IMR-90 (cell line): ENCODE measurements at regions not wholly inside any gene's neighbourhood (a gene's known extent, or its start where the extent isn't known, plus 50 kb on each side); places are given as distances from the start of the nearest gene placed in this dataset.
A peak's percentile ranks its signal among the peaks of the same experiment; 100 is the strongest.

Experiments used
- ATAC-seq: fragments of 200-7000 bp; cut with Tn5 transposase; 2 replicates; pipeline ENCODE4 v1.9.1; 2020; ENCODE audit warnings: low read depth, mild to moderate bottlenecking, moderate library complexity
- BruUV-seq: library from RNA; stranded (reverse); fragments of 400-500 nt; replicated peaks from 2 replicates; lab custom pipeline; 2021; lab: Mats Ljungman, UMichigan
- CTCF ChIA-PET: fragments of 300-600 bp; formaldehyde crosslinking; extraction: SDS; loops from one replicate; lab custom pipeline; 2021; ENCODE audit warnings: antibody characterized with exemption; lab: Yijun Ruan, JAX
- POLR2A ChIA-PET: fragments of 300-600 bp; sonication (Branson Sonifier 250); formaldehyde crosslinking; loops from one replicate; lab custom pipeline; 2022; ENCODE audit warnings: antibody characterized with exemption; ENCODE audit not compliant: unreplicated experiment; lab: Charles Lee
- DNase-seq: peaks from one replicate; pipeline ENCODE4 v3.0.0; 2013
- H2AFZ ChIP-seq: replicated peaks from 2 replicates; pipeline ENCODE3; 2013; ENCODE audit warnings: low read length, mild to moderate bottlenecking; ENCODE audit not compliant: poor library complexity
- H2AK5ac ChIP-seq: 2 replicates; pipeline ENCODE4 v1.6.1; 2013; ENCODE audit warnings: low read depth, low read length, inconsistent platforms
- H2AK9ac ChIP-seq: replicated peaks from 2 replicates; pipeline ENCODE3; 2013; ENCODE audit warnings: mild to moderate bottlenecking, low read depth, low read length, moderate library complexity; ENCODE audit not compliant: poor library complexity
- H2BK120ac ChIP-seq: 2 replicates; pipeline ENCODE4 v1.6.1; 2013; ENCODE audit warnings: low read depth, low read length, inconsistent platforms
- H2BK15ac ChIP-seq: 3 replicates; pipeline ENCODE4 v1.6.1; 2013; ENCODE audit warnings: low read depth, low read length, inconsistent platforms
- H2BK20ac ChIP-seq: 2 replicates; pipeline ENCODE4 v1.6.1; 2013; ENCODE audit warnings: low read depth, mild to moderate bottlenecking, inconsistent platforms, low read length, moderate library complexity
- H2BK5ac ChIP-seq: 2 replicates; pipeline ENCODE4 v1.6.1; 2013; ENCODE audit warnings: mild to moderate bottlenecking, low read depth, low read length, inconsistent platforms; ENCODE audit not compliant: poor library complexity, severe bottlenecking
- H3K14ac ChIP-seq: replicated peaks from 2 replicates; pipeline ENCODE4 v1.6.1; 2013; ENCODE audit warnings: low read depth, low read length, inconsistent platforms
- H3K18ac ChIP-seq: 2 replicates; pipeline ENCODE4 v1.6.1; 2013; ENCODE audit warnings: low read depth, low read length, control low read depth
- H3K23ac ChIP-seq: 2 replicates; pipeline ENCODE4 v1.6.1; 2013; ENCODE audit warnings: low read depth, low read length, inconsistent platforms
- H3K27ac ChIP-seq: 2 replicates; pipeline ENCODE4 v1.5.1; 2013; ENCODE audit warnings: mild to moderate bottlenecking, control low read depth, low read length; ENCODE audit not compliant: insufficient read depth
- H3K27me3 ChIP-seq: 2 replicates; pipeline ENCODE4 v1.6.1; 2013; ENCODE audit warnings: low read length; ENCODE audit not compliant: control insufficient read depth, insufficient read depth
- H3K36me3 ChIP-seq: 2 replicates; pipeline ENCODE4 v1.6.1; 2013; ENCODE audit warnings: low read length, mixed read lengths; ENCODE audit not compliant: control insufficient read depth, insufficient read depth
- H3K4ac ChIP-seq: 2 replicates; pipeline ENCODE4 v1.6.1; 2013; ENCODE audit warnings: low read depth, low read length, inconsistent platforms
- H3K4me1 ChIP-seq: 2 replicates; pipeline ENCODE4 v1.6.1; 2013; ENCODE audit warnings: low read length, mixed read lengths; ENCODE audit not compliant: control insufficient read depth, insufficient read depth
- H3K4me2 ChIP-seq: 2 replicates; pipeline ENCODE4 v1.6.1; 2013; ENCODE audit warnings: low read depth, mild to moderate bottlenecking, control low read depth, low read length, moderate library complexity
- H3K4me3 ChIP-seq: 2 replicates; pipeline ENCODE4 v1.5.1; 2013; ENCODE audit warnings: low read depth, mild to moderate bottlenecking, control low read depth, low read length, moderate library complexity; ENCODE audit not compliant: insufficient read depth
- H3K56ac ChIP-seq: 2 replicates; pipeline ENCODE4 v1.6.1; 2013; ENCODE audit warnings: low read length, inconsistent platforms; ENCODE audit not compliant: insufficient read depth; ENCODE audit errors: extremely low read depth
- H3K79me1 ChIP-seq, 2 experiments: 2 replicates each; pipeline ENCODE4 v1.6.1; 2013; ENCODE audit warnings: low read length in 2 of 2, inconsistent platforms in 1 of 2, low read depth in 1 of 2
- H3K9ac ChIP-seq: 2 replicates; pipeline ENCODE4 v1.6.1; 2013; ENCODE audit warnings: low read depth, low read length, control low read depth
- H3K9me1 ChIP-seq: 2 replicates; pipeline ENCODE4 v1.6.1; 2013; ENCODE audit warnings: low read length, inconsistent platforms; ENCODE audit not compliant: insufficient read depth
- H3K9me3 ChIP-seq: 2 replicates; pipeline ENCODE4 v1.6.1; 2013; ENCODE audit warnings: low read length; ENCODE audit not compliant: control insufficient read depth, insufficient read depth
- H4K20me1 ChIP-seq: 2 replicates; pipeline ENCODE4 v1.6.1; 2013; ENCODE audit warnings: low read length, inconsistent platforms; ENCODE audit not compliant: insufficient read depth
- H4K5ac ChIP-seq: 2 replicates; pipeline ENCODE4 v1.6.1; 2013; ENCODE audit warnings: mild to moderate bottlenecking, low read depth, low read length, control low read depth
- H4K8ac ChIP-seq, 2 experiments: 2 replicates each; pipeline ENCODE4 v1.6.1; 2013; ENCODE audit warnings: low read depth in 2 of 2, low read length in 2 of 2, control low read depth in 1 of 2, inconsistent platforms in 1 of 2
- H4K91ac ChIP-seq: 2 replicates; pipeline ENCODE4 v1.6.1; 2013; ENCODE audit warnings: low read depth, low read length, inconsistent platforms; ENCODE audit not compliant: insufficient read depth
- BHLHE40 ChIP-seq: fragments of 150-350 bp; IDR thresholded peaks from 2 replicates; pipeline ENCODE4 v1.6.1; 2016; ENCODE audit warnings: mild to moderate bottlenecking, low read depth, low read length
- CEBPB ChIP-seq: IDR thresholded peaks from 2 replicates; pipeline ENCODE4 v1.6.1; 2012; ENCODE audit warnings: low read depth, low read length, improper control_type of control experiment
- CHD1 ChIP-seq: IDR thresholded peaks from 2 replicates; pipeline ENCODE4 v1.6.1; 2012; ENCODE audit warnings: low read depth, low read length, improper control_type of control experiment
- FOS ChIP-seq: fragments of 150-350 bp; IDR thresholded peaks from 2 replicates; pipeline ENCODE4 v1.6.1; 2016; ENCODE audit warnings: low read depth, low read length
- MAFK ChIP-seq: IDR thresholded peaks from 2 replicates; pipeline ENCODE4 v1.6.1; 2012; ENCODE audit warnings: low read depth, low read length, improper control_type of control experiment
- MAZ ChIP-seq: IDR thresholded peaks from 2 replicates; pipeline ENCODE4 v1.6.1; 2012; ENCODE audit warnings: low read depth, mild to moderate bottlenecking, low read length, improper control_type of control experiment, moderate library complexity, borderline replicate concordance
- MXI1 ChIP-seq: IDR thresholded peaks from 2 replicates; pipeline ENCODE4 v1.6.1; 2012; ENCODE audit warnings: low read depth, mild to moderate bottlenecking, low read length, moderate library complexity, borderline replicate concordance
- NFE2L2 ChIP-seq: fragments of 150-350 bp; IDR thresholded peaks from 2 replicates; pipeline ENCODE4 v1.6.1; 2016; ENCODE audit warnings: low read depth, mild to moderate bottlenecking, low read length
- POLR2A ChIP-seq: IDR thresholded peaks from 2 replicates; pipeline ENCODE4 v1.6.1; 2012; ENCODE audit warnings: mild to moderate bottlenecking, low read depth, low read length
- RAD21 ChIP-seq: IDR thresholded peaks from 2 replicates; pipeline ENCODE4 v1.6.1; 2012; ENCODE audit warnings: low read length, improper control_type of control experiment
- RCOR1 ChIP-seq: IDR thresholded peaks from 2 replicates; pipeline ENCODE4 v1.6.1; 2012; ENCODE audit warnings: mild to moderate bottlenecking, low read length, improper control_type of control experiment; ENCODE audit not compliant: insufficient replicate concordance
- RFX5 ChIP-seq: IDR thresholded peaks from 2 replicates; pipeline ENCODE4 v1.8.0; 2012; ENCODE audit warnings: low read depth, mild to moderate bottlenecking, low read length, moderate library complexity
- SMC3 ChIP-seq: fragments of 150-350 bp; IDR thresholded peaks from 2 replicates; pipeline ENCODE4 v1.6.1; 2016; ENCODE audit warnings: low read depth, mild to moderate bottlenecking, antibody characterized with exemption, low read length, moderate library complexity
- USF2 ChIP-seq: fragments of 150-350 bp; IDR thresholded peaks from 2 replicates; pipeline ENCODE4 v1.6.1; 2017; ENCODE audit warnings: mild to moderate bottlenecking, antibody characterized with exemption, low read length, low read depth
- WGBS, 2 experiments: methylation state at CpG; one replicate each; pipeline versions ENCODE4 v1.1.5 to v1.1.7; 2013; ENCODE audit warnings: missing lambda C conversion rate in 2 of 2; ENCODE audit not compliant: insufficient read length in 1 of 2; ENCODE audit errors: extremely low coverage in 2 of 2; 5-methylcytosine and 5-hydroxymethylcytosine counted together
- dilution Hi-C: fragments of 300-500 bp; cut with HindIII; formaldehyde crosslinking; loops from one replicate; pipeline ENCODE4 v1.14.3; 2018; ENCODE audit warnings: low sequenced_read_pairs; ENCODE audit not compliant: unreplicated experiment
- in situ Hi-C: fragments of 300-500 bp; cut with MboI; formaldehyde crosslinking; loops from 3 replicates; pipeline ENCODE4 v1.14.3; 2019; ENCODE audit warnings: low sequenced_read_pairs, inconsistent platforms, mixed read lengths
- intact Hi-C: fragments of 100-400 bp; cut with micrococcal nuclease; formaldehyde crosslinking; loops from 2 replicates; pipeline ENCODE4 v1.10.0; 2022
- TF ChIP-seq, protein P1 (sequence below): conservative IDR thresholded peaks from 2 replicates; pipeline ENCODE4 v1.5.1; 2012; ENCODE audit warnings: mild to moderate bottlenecking, low read depth, low read length, improper control_type of control experiment
- TF ChIP-seq, protein P2 (sequence below): fragments of 150-350 bp; IDR thresholded peaks from 2 replicates; pipeline ENCODE4 v1.6.1; 2016; ENCODE audit warnings: low read depth, mild to moderate bottlenecking, low read length, moderate library complexity, borderline replicate concordance

GRCh38 chr4:19961091-19961490, 290.6 kb upstream of the SLIT2 start:
- intact Hi-C loops: no loop called here
- H2AK5ac ChIP-seq: no peak overlapping the region
- ATAC-seq (peak; percentile 91), DNase-seq (peak; percentile 86)
- no peak overlapping the region for H2AFZ ChIP-seq
- no peaks in the 10 kb centered on the region for H4K20me1 ChIP-seq
- H2BK20ac ChIP-seq: no peak overlapping the region
- no peaks in the 10 kb centered on the region for H3K9me3 ChIP-seq
- no peak overlapping the region for H3K14ac ChIP-seq
- H3K27ac ChIP-seq: no peak overlapping the region
- H3K4me2 ChIP-seq: peak overlapping the region; percentile 49; the same call in 1 of the 2 replicates
- H3K18ac ChIP-seq: no peak overlapping the region
- no peak overlapping the region; the same call in 1 of the 2 replicates for H3K23ac ChIP-seq
- H3K9me1 ChIP-seq: no peaks in the 10 kb centered on the region
- CTCF ChIA-PET: interaction anchor here (0.6 kb wide), 1 partner anchor 9 kb away, joined by 3 read pairs; no protein-coding TSS in a partner anchor
- no peak overlapping the region for H2BK120ac ChIP-seq
- H3K4ac ChIP-seq: no peak overlapping the region
- H3K79me1 ChIP-seq: no peaks in the 10 kb centered on the region
- TF ChIP-seq SMC3: no peak
- no peak for TF ChIP-seq RAD21
- TF ChIP-seq CHD1: no peak
- no peak for TF ChIP-seq MXI1
- TF ChIP-seq BHLHE40: no peak
- TF ChIP-seq NFE2L2: no peak
- TF ChIP-seq RFX5: no peak
- no peak for TF ChIP-seq RCOR1
- no peak for TF ChIP-seq FOS
- no peak for TF ChIP-seq USF2
- TF ChIP-seq, protein P1, sequence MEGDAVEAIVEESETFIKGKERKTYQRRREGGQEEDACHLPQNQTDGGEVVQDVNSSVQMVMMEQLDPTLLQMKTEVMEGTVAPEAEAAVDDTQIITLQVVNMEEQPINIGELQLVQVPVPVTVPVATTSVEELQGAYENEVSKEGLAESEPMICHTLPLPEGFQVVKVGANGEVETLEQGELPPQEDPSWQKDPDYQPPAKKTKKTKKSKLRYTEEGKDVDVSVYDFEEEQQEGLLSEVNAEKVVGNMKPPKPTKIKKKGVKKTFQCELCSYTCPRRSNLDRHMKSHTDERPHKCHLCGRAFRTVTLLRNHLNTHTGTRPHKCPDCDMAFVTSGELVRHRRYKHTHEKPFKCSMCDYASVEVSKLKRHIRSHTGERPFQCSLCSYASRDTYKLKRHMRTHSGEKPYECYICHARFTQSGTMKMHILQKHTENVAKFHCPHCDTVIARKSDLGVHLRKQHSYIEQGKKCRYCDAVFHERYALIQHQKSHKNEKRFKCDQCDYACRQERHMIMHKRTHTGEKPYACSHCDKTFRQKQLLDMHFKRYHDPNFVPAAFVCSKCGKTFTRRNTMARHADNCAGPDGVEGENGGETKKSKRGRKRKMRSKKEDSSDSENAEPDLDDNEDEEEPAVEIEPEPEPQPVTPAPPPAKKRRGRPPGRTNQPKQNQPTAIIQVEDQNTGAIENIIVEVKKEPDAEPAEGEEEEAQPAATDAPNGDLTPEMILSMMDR: no peak
- TF ChIP-seq POLR2A: no peak
- no peak for TF ChIP-seq CEBPB
- TF ChIP-seq MAFK: no peak
- no peak for TF ChIP-seq MAZ
- TF ChIP-seq, protein P2, sequence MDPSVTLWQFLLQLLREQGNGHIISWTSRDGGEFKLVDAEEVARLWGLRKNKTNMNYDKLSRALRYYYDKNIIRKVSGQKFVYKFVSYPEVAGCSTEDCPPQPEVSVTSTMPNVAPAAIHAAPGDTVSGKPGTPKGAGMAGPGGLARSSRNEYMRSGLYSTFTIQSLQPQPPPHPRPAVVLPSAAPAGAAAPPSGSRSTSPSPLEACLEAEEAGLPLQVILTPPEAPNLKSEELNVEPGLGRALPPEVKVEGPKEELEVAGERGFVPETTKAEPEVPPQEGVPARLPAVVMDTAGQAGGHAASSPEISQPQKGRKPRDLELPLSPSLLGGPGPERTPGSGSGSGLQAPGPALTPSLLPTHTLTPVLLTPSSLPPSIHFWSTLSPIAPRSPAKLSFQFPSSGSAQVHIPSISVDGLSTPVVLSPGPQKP: no peak
- no peaks in the 10 kb centered on the region for H3K27me3 ChIP-seq
- dilution Hi-C loops: no loop called here
- no peak overlapping the region for H2AK9ac ChIP-seq
- no peaks in the 10 kb centered on the region for H3K4me1 ChIP-seq
- H2BK5ac ChIP-seq: peak overlapping the region; percentile 54
- H3K4me3 ChIP-seq: no peak overlapping the region
- in situ Hi-C loops: no loop called here
- H2BK15ac ChIP-seq: no peak overlapping the region
- POLR2A ChIA-PET: no interaction called here
- no peak overlapping the region for H4K5ac ChIP-seq
- no TSS peak for BruUV-seq
- no peak overlapping the region for H3K56ac ChIP-seq
- H3K9ac ChIP-seq: no peak overlapping the region
- H3K36me3 ChIP-seq: no peaks in the 10 kb centered on the region
- no CpG with 5 or more reads among the region's 1 CpG for WGBS, 2 experiments
- H4K8ac ChIP-seq: no peak overlapping the region
- H4K91ac ChIP-seq: no peak overlapping the region
